HepG2 (cell line): ENCODE measurements at regions not wholly inside any gene's neighbourhood (a gene's known extent, or its start where the extent isn't known, plus 50 kb on each side); places are given as distances from the start of the nearest gene placed in this dataset.

Experiments
- ATAC-seq: fragments of 200-7000 bp; cut with Tn5 transposase; 3 replicates; pipeline ENCODE4 v1.9.1; 2020; ENCODE audit warnings: mild to moderate bottlenecking, moderate library complexity
- BruUV-seq: library from RNA; stranded (reverse); fragments of 400-500 nt; replicated peaks from 2 replicates; lab custom pipeline; 2021; lab: Mats Ljungman, UMichigan
- CTCF ChIA-PET: fragments of 300-600 bp; formaldehyde crosslinking; extraction: SDS; loops from one replicate; lab custom pipeline; 2021; ENCODE audit warnings: low total read pairs, inconsistent platforms, low intra/inter-chr PET ratio; lab: Yijun Ruan, JAX
- POLR2A ChIA-PET: fragments of 350-600 bp; sonication (Branson Sonifier 250); formaldehyde crosslinking; loops from one replicate; lab custom pipeline; 2020; ENCODE audit warnings: antibody characterized with exemption, inconsistent platforms; lab: Yijun Ruan, JAX
- DNase-seq: peaks from one replicate; pipeline ENCODE4 v3.0.0-alpha.2; 2015; ENCODE audit warnings: low spot score
- FAIRE-seq: peaks from 3 replicates; lab custom pipeline; 2011; peaks lifted over from hg19 to GRCh38; lab: Jason Lieb, UNC
- H2AFZ ChIP-seq: one replicate; pipeline ENCODE4 v1.6.1; 2011; ENCODE audit warnings: low read length, inconsistent platforms
- H3K27ac ChIP-seq: fragments of 300-600 bp; 3 replicates; pipeline ENCODE4 v1.8.0; 2011; ENCODE audit warnings: mixed run types, mild to moderate bottlenecking, mixed read lengths, low read length, inconsistent platforms; ENCODE audit not compliant: insufficient read depth; ENCODE audit errors: extremely low read length
- H3K27me3 ChIP-seq, 2 experiments: fragments of 200-600 bp in 1 of 2; 2 replicates in 1 of 2; 3 replicates in 1 of 2; pipeline versions ENCODE4 v1.6.0 to v1.8.0; 2011; ENCODE audit warnings: low read length in 2 of 2, mild to moderate bottlenecking in 2 of 2, moderate library complexity in 2 of 2, inconsistent platforms in 1 of 2; ENCODE audit not compliant: insufficient read depth in 2 of 2, control insufficient read depth in 1 of 2
- H3K36me3 ChIP-seq, 2 experiments: fragments of 200-600 bp in 1 of 2; replicated peaks in 1 of 2; 2 replicates in 1 of 2; 3 replicates in 1 of 2; pipeline versions ENCODE4 v1.5.1 to v1.8.0; 2011; ENCODE audit warnings: low read length in 2 of 2, inconsistent platforms in 1 of 2; ENCODE audit not compliant: insufficient read depth in 2 of 2, control insufficient read depth in 1 of 2
- H3K4me1 ChIP-seq: 2 replicates; pipeline ENCODE4 v1.5.1; 2012; ENCODE audit warnings: low read length, inconsistent platforms; ENCODE audit not compliant: insufficient read depth
- H3K4me2 ChIP-seq: 2 replicates; pipeline ENCODE4 v1.6.0; 2011; ENCODE audit warnings: low read depth, low read length, inconsistent platforms
- H3K4me3 ChIP-seq, 3 experiments: fragments of 200-600 bp in 1 of 3; sonication (generic), shearing (Covaris generic) in 1 of 3; replicated peaks in 1 of 3; 2 replicates each; pipeline ENCODE4 v1.5.1; 2011 to 2016; ENCODE audit warnings: low read length in 3 of 3, inconsistent platforms in 2 of 3, low read depth in 2 of 3, mild to moderate bottlenecking in 2 of 3, control low read depth in 1 of 3, mixed read lengths in 1 of 3; ENCODE audit not compliant: insufficient read depth in 1 of 3
- H3K79me2 ChIP-seq: one replicate; pipeline ENCODE4 v1.6.1; 2011; ENCODE audit warnings: low read length, inconsistent platforms; ENCODE audit not compliant: insufficient read depth
- H3K9ac ChIP-seq: 2 replicates; pipeline ENCODE4 v1.6.0; 2011; ENCODE audit warnings: mild to moderate bottlenecking, low read depth, low read length, inconsistent platforms; ENCODE audit not compliant: insufficient read depth
- H3K9me3 ChIP-seq: 2 replicates; pipeline ENCODE4 v1.5.1; 2012; ENCODE audit warnings: mild to moderate bottlenecking, low read length
- H4K20me1 ChIP-seq: 2 replicates; pipeline ENCODE4 v1.6.0; 2011; ENCODE audit warnings: inconsistent platforms, mild to moderate bottlenecking, low read length, moderate library complexity; ENCODE audit not compliant: insufficient read depth
- AGO2 ChIP-seq: fragments of 200-400 bp; formaldehyde crosslinking; optimal IDR thresholded peaks from 2 replicates; pipeline ENCODE3; 2017; ENCODE audit warnings: mild to moderate bottlenecking, low read depth, low read length, moderate library complexity
- CBX5 ChIP-seq: sonication (generic); formaldehyde crosslinking; IDR thresholded peaks from 2 replicates; pipeline ENCODE4 v1.4.0; 2020; ENCODE audit warnings: missing genetic modification reagents, borderline replicate concordance
- HNF4A ChIP-seq: sonication (generic); formaldehyde crosslinking; IDR thresholded peaks from 2 replicates; pipeline ENCODE4 v1.4.0; 2020; ENCODE audit warnings: missing genetic modification reagents
- MZF1 ChIP-seq: sonication (generic); formaldehyde crosslinking; IDR thresholded peaks from 2 replicates; pipeline ENCODE4 v1.8.1; 2023; ENCODE audit warnings: mild to moderate bottlenecking, missing genetic modification reagents, borderline replicate concordance
- NFKB2 ChIP-seq: sonication (generic); formaldehyde crosslinking; IDR thresholded peaks from 2 replicates; pipeline ENCODE4 v1.4.0; 2020; ENCODE audit warnings: missing genetic modification reagents, borderline replicate concordance
- NFRKB ChIP-seq: fragments of 450-650 bp; IDR thresholded peaks from 2 replicates; pipeline ENCODE4 v1.6.1; 2017
- TCF7 ChIP-seq: sonication (generic); IDR thresholded peaks from 2 replicates; pipeline ENCODE4 v1.6.1; 2016; ENCODE audit warnings: antibody characterized with exemption, low read depth
- U2AF2 ChIP-seq: fragments of 200-400 bp; formaldehyde crosslinking; IDR thresholded peaks from 2 replicates; pipeline ENCODE4 v1.6.1; 2017; ENCODE audit warnings: low read depth, mild to moderate bottlenecking, low read length
- WIZ ChIP-seq: sonication (generic); formaldehyde crosslinking; IDR thresholded peaks from 2 replicates; pipeline ENCODE4 v1.5.1; 2020; ENCODE audit warnings: mild to moderate bottlenecking, missing genetic modification reagents
- YEATS4 ChIP-seq: sonication (generic); formaldehyde crosslinking; IDR thresholded peaks from 2 replicates; pipeline ENCODE4 v1.4.0; 2020; ENCODE audit warnings: missing genetic modification reagents, borderline replicate concordance
- ZNF124 ChIP-seq: sonication (generic); formaldehyde crosslinking; IDR thresholded peaks from 2 replicates; pipeline ENCODE4 v1.4.0; 2020; ENCODE audit warnings: missing genetic modification reagents
- ZNF430 ChIP-seq: sonication (generic); formaldehyde crosslinking; IDR thresholded peaks from 2 replicates; pipeline ENCODE4 v1.9.0; 2021; ENCODE audit warnings: mild to moderate bottlenecking, missing genetic modification reagents
- ZNF441 ChIP-seq: sonication (generic); formaldehyde crosslinking; IDR thresholded peaks from 2 replicates; pipeline ENCODE4 v1.7.0; 2021; ENCODE audit warnings: missing genetic modification reagents, borderline replicate concordance
- ZNF547 ChIP-seq: sonication (generic); formaldehyde crosslinking; IDR thresholded peaks from 2 replicates; pipeline ENCODE4 v1.5.1; 2020; ENCODE audit warnings: mild to moderate bottlenecking, missing genetic modification reagents
- ZNF713 ChIP-seq: sonication (generic); formaldehyde crosslinking; IDR thresholded peaks from 2 replicates; pipeline ENCODE4 v1.4.0; 2020; ENCODE audit warnings: mild to moderate bottlenecking, missing genetic modification reagents
- ZNF766 ChIP-seq: sonication (generic); formaldehyde crosslinking; IDR thresholded peaks from 2 replicates; pipeline ENCODE4 v1.5.0; 2020; ENCODE audit warnings: missing genetic modification reagents, borderline replicate concordance
- ZNF850 ChIP-seq: sonication (generic); formaldehyde crosslinking; conservative IDR thresholded peaks from 2 replicates; pipeline ENCODE4 v1.9.0; 2021; ENCODE audit warnings: mild to moderate bottlenecking, missing genetic modification reagents
- WGBS: methylation state at CpG from one replicate; pipeline ENCODE4 v1.1.6; 2017; ENCODE audit warnings: low lambda C conversion rate; 5-methylcytosine and 5-hydroxymethylcytosine counted together
- in situ Hi-C: cut with HindIII; loops from 2 replicates; pipeline ENCODE4 v1.10.0; 2017; ENCODE audit warnings: low pct_unique_long_range_greater_than_20kb; ENCODE audit not compliant: extremely low pct_ligation_motif_present
- intact Hi-C: fragments of 100-400 bp; cut with micrococcal nuclease; formaldehyde crosslinking; loops from one replicate; pipeline ENCODE4 v1.10.0; 2022; ENCODE audit not compliant: unreplicated experiment
- TF ChIP-seq, protein P1 (sequence below): sonication (generic); formaldehyde crosslinking; IDR thresholded peaks from 2 replicates; pipeline ENCODE4 v1.8.0; 2022; ENCODE audit warnings: missing genetic modification reagents, low read depth, mild to moderate bottlenecking, borderline replicate concordance
- TF ChIP-seq, protein P2 (sequence below): sonication (generic); formaldehyde crosslinking; IDR thresholded peaks from 2 replicates; pipeline ENCODE4 v1.5.1; 2020; ENCODE audit warnings: missing genetic modification reagents, mild to moderate bottlenecking, borderline replicate concordance
- TF ChIP-seq, protein P3 (sequence below): sonication (generic); formaldehyde crosslinking; IDR thresholded peaks from 2 replicates; pipeline ENCODE4 v1.9.0; 2021; ENCODE audit warnings: missing genetic modification reagents, mild to moderate bottlenecking, borderline replicate concordance

DNA sequence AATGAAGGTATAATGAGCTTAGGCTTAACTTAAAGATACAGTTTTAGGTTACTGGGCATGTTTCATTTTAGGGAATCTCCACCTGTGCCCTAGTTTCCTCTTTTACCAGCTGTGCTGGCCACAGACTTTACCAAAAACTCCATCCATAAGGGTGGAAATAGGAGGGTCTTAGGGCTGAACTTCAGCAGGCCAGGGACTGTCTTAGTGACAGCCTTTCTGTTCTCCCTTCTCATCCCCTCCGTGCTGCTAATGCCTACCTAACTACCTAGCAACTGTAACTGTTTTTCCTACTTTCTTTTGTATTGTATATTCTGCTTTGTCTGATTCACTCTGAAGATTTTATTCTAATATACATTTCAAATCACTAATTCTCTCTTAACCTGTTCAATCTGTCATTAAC is 1375.3 kb downstream of the PCDH18 start:
- no peak for TF ChIP-seq ZNF766
- no peak for TF ChIP-seq HNF4A (CRISPR knock-in tag)
- TF ChIP-seq YEATS4 (CRISPR knock-in tag), result no peak
- TF ChIP-seq WIZ (CRISPR knock-in tag), result no peak
- no peak for TF ChIP-seq ZNF441
- no peak for TF ChIP-seq NFKB2 (CRISPR knock-in tag)
- TF ChIP-seq CBX5, result no peak
- TF ChIP-seq MZF1 (CRISPR knock-in tag), result no peak
- no peak for TF ChIP-seq TCF7
- TF ChIP-seq ZNF713 (CRISPR knock-in tag), result no peak
- no peak for TF ChIP-seq AGO2
- TF ChIP-seq NFRKB, result no peak
- no peak for TF ChIP-seq ZNF124 (CRISPR knock-in tag)
- DNase-seq (no peak), FAIRE-seq (no peak), ATAC-seq (no peak)
- Histone ChIP-seq H3K4me1 (no peaks in the 10 kb centered on the region), H3K9me3 (no peaks in the 10 kb centered on the region; the same call in 1 of the 2 replicates), H3K4me3 (no peak overlapping the region), H3K36me3 (no peaks in the 10 kb centered on the region), H3K79me2 (no peaks in the 10 kb centered on the region), H2AFZ (no peak overlapping the region), H3K4me2 (no peak overlapping the region), H3K27ac (no peak overlapping the region), H4K20me1 (no peaks in the 10 kb centered on the region), H3K27me3 (no peaks in the 10 kb centered on the region), H3K9ac (no peak overlapping the region)
- ChIA-PET CTCF (no interaction called here), POLR2A (no interaction called here)
- no TSS peak for BruUV-seq
- 9% methylated on average over 1 of the region's 1 CpG for WGBS
- in situ Hi-C loops, result no loop called here
- intact Hi-C loops, result no loop called here

DNA sequence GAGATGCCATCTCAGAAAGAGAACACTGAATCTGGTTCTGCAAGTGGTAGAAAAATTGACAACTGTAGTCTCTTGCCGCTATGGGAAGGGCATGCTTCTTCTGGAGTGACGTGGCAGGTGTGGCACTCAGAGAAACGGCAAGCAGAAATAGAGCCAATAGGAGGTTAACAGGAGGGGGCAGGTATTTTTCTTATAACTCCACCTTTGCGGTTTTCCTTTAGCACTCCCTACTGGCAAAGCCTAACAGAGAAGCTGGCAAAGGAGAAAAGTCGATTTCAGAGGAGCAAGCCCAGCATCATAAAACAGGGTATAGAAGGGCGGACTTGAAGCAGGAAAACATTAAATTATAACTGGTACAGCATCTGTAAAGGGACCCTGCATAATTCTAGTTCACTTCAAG is 1382.2 kb downstream of the PCDH18 start:
- BruUV-seq, result no TSS peak
- H3K4me2 ChIP-seq, result no peak overlapping the region
- in situ Hi-C loops (no loop called here), intact Hi-C loops (no loop called here)
- no peaks in the 10 kb centered on the region for H3K79me2 ChIP-seq
- ATAC-seq (no peak), FAIRE-seq (no peak), DNase-seq (no peak)
- no peak overlapping the region for H3K4me3 ChIP-seq
- no peaks in the 10 kb centered on the region for H3K4me1 ChIP-seq
- CTCF ChIA-PET, result no interaction called here
- no peaks in the 10 kb centered on the region for H3K27me3 ChIP-seq
- WGBS, result 11% methylated on average over 6 of the region's 6 CpGs
- H2AFZ ChIP-seq, result no peak overlapping the region
- H4K20me1 ChIP-seq, result no peaks in the 10 kb centered on the region
- POLR2A ChIA-PET, result no interaction called here
- H3K9ac ChIP-seq, result no peak overlapping the region
- H3K9me3 ChIP-seq, result peaks cover 5% of the 10 kb centered on the region; the same call in 1 of the 2 replicates
- H3K27ac ChIP-seq, result no peak overlapping the region
- H3K36me3 ChIP-seq, result no peaks in the 10 kb centered on the region
- TF ChIP-seq, protein P1, sequence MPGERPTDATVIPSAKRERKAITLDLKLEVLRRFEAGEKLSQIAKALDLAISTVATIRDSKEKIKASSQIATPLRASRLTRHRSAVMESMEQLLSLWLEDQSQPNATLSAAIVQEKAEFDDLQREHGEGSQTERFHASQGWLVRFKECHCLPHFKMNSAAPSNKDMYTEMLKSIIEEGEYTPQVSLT (CRISPR knock-in tag), result no peak
- TF ChIP-seq U2AF2, result no peak
- no peak for TF ChIP-seq ZNF430 (CRISPR knock-in tag)
- TF ChIP-seq, protein P2, sequence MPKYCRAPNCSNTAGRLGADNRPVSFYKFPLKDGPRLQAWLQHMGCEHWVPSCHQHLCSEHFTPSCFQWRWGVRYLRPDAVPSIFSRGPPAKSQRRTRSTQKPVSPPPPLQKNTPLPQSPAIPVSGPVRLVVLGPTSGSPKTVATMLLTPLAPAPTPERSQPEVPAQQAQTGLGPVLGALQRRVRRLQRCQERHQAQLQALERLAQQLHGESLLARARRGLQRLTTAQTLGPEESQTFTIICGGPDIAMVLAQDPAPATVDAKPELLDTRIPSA (CRISPR knock-in tag), result no peak
- TF ChIP-seq ZNF850 (CRISPR knock-in tag), result no peak
- TF ChIP-seq ZNF547, result no peak
- TF ChIP-seq, protein P3, sequence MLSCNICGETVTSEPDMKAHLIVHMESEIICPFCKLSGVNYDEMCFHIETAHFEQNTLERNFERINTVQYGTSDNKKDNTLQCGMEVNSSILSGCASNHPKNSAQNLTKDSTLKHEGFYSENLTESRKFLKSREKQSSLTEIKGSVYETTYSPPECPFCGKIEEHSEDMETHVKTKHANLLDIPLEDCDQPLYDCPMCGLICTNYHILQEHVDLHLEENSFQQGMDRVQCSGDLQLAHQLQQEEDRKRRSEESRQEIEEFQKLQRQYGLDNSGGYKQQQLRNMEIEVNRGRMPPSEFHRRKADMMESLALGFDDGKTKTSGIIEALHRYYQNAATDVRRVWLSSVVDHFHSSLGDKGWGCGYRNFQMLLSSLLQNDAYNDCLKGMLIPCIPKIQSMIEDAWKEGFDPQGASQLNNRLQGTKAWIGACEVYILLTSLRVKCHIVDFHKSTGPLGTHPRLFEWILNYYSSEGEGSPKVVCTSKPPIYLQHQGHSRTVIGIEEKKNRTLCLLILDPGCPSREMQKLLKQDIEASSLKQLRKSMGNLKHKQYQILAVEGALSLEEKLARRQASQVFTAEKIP (CRISPR knock-in tag), result no peak
